ENCODE measurements at regions not wholly inside any gene's neighbourhood (a gene's known extent, or its start where the extent isn't known, plus 50 kb on each side); places are given as distances from the start of the nearest gene placed in this dataset.

GRCh38 chr12:130226126-130226525, 63.9 kb downstream of the FZD10 start:
- Histone ChIP-seq H3K36me3 (ENCODE audit: insufficient read depth, low read length) (no peaks in the 10 kb centered on the region), H2AFZ (ENCODE audit: low read length) (no peak overlapping the region), H3K9me3 (ENCODE audit: low read depth, low read length) (no peaks in the 10 kb centered on the region), H3K79me2 (ENCODE audit: insufficient read depth, low read length) (no peaks in the 10 kb centered on the region), H3K4me1 (ENCODE audit: insufficient read depth, low read length) (no peaks in the 10 kb centered on the region), H3K27me3 (ENCODE audit: insufficient read depth, low read length) (no peaks in the 10 kb centered on the region), H3K27ac (ENCODE audit: low read depth, low read length) (no peak overlapping the region), H4K20me1 (ENCODE audit: insufficient read depth, low read length) (no peaks in the 10 kb centered on the region), H3K4me2 (ENCODE audit: insufficient read depth, low read length) (no peak overlapping the region), H3K4me3 (ENCODE audit: insufficient read depth, low read length) (no peak overlapping the region)
- no peak for TF ChIP-seq CTCF (IDR thresholded peaks at IDR 0.05; ENCODE audit: extremely low read depth, low read depth, low read length)
- no peak for DNase-seq (ENCODE audit: insufficient read length, low spot score, missing footprints)

GRCh38 chr12:130226771-130227170, 64.5 kb downstream of the FZD10 start:
- no peaks in the 10 kb centered on the region for H3K36me3 ChIP-seq (ENCODE audit: insufficient read depth, low read length)
- H3K27ac ChIP-seq (ENCODE audit: low read depth, low read length): no peak overlapping the region
- H3K4me2 ChIP-seq (ENCODE audit: insufficient read depth, low read length): no peak overlapping the region
- no peaks in the 10 kb centered on the region for H3K9me3 ChIP-seq (ENCODE audit: low read depth, low read length)
- no peaks in the 10 kb centered on the region for H3K27me3 ChIP-seq (ENCODE audit: insufficient read depth, low read length)
- H4K20me1 ChIP-seq (ENCODE audit: insufficient read depth, low read length): no peaks in the 10 kb centered on the region
- no peak overlapping the region for H2AFZ ChIP-seq (ENCODE audit: low read length)
- no peak for TF ChIP-seq CTCF (IDR thresholded peaks at IDR 0.05; ENCODE audit: extremely low read depth, low read depth, low read length)
- H3K79me2 ChIP-seq (ENCODE audit: insufficient read depth, low read length): no peaks in the 10 kb centered on the region
- no peaks in the 10 kb centered on the region for H3K4me1 ChIP-seq (ENCODE audit: insufficient read depth, low read length)
- no peak overlapping the region for H3K4me3 ChIP-seq (ENCODE audit: insufficient read depth, low read length)
- no peak for DNase-seq (ENCODE audit: insufficient read length, low spot score, missing footprints)

GRCh38 chr12:130227641-130228040, 65.4 kb downstream of the FZD10 start:
- H3K79me2 ChIP-seq (ENCODE audit: insufficient read depth, low read length): no peaks in the 10 kb centered on the region

GRCh38 chr12:130236446-130236845, 74.2 kb downstream of the FZD10 start:
- no peaks in the 10 kb centered on the region for H3K4me1 ChIP-seq (ENCODE audit: insufficient read depth, low read length)
- H3K79me2 ChIP-seq (ENCODE audit: insufficient read depth, low read length): no peaks in the 10 kb centered on the region

More at GRCh38 chr12:130227641-130228040, 65.4 kb downstream of the FZD10 start:
- Histone ChIP-seq H3K27ac (ENCODE audit: low read depth, low read length) (no peak overlapping the region), H3K4me1 (ENCODE audit: insufficient read depth, low read length) (no peaks in the 10 kb centered on the region), H3K9me3 (ENCODE audit: low read depth, low read length) (no peaks in the 10 kb centered on the region), H4K20me1 (ENCODE audit: insufficient read depth, low read length) (no peaks in the 10 kb centered on the region), H3K4me2 (ENCODE audit: insufficient read depth, low read length) (no peak overlapping the region), H3K27me3 (ENCODE audit: insufficient read depth, low read length) (no peaks in the 10 kb centered on the region), H2AFZ (ENCODE audit: low read length) (no peak overlapping the region), H3K36me3 (ENCODE audit: insufficient read depth, low read length) (no peaks in the 10 kb centered on the region), H3K4me3 (ENCODE audit: insufficient read depth, low read length) (no peak overlapping the region)
- DNase-seq (ENCODE audit: insufficient read length, low spot score, missing footprints): no peak
- no peak for TF ChIP-seq CTCF (IDR thresholded peaks at IDR 0.05; ENCODE audit: extremely low read depth, low read depth, low read length)

More at GRCh38 chr12:130236446-130236845, 74.2 kb downstream of the FZD10 start:
- DNase-seq (ENCODE audit: insufficient read length, low spot score, missing footprints): no peak
- Histone ChIP-seq H4K20me1 (ENCODE audit: insufficient read depth, low read length) (no peaks in the 10 kb centered on the region), H2AFZ (ENCODE audit: low read length) (no peak overlapping the region), H3K4me2 (ENCODE audit: insufficient read depth, low read length) (no peak overlapping the region), H3K27ac (ENCODE audit: low read depth, low read length) (no peak overlapping the region), H3K36me3 (ENCODE audit: insufficient read depth, low read length) (no peaks in the 10 kb centered on the region), H3K27me3 (ENCODE audit: insufficient read depth, low read length) (no peaks in the 10 kb centered on the region), H3K4me3 (ENCODE audit: insufficient read depth, low read length) (no peak overlapping the region), H3K9me3 (ENCODE audit: low read depth, low read length) (no peaks in the 10 kb centered on the region)
- TF ChIP-seq CTCF (IDR thresholded peaks at IDR 0.05; ENCODE audit: extremely low read depth, low read depth, low read length): no peak

Measured in osteoblast (primary cell).